ENCODE measurements at regions not wholly inside any gene's neighbourhood (a gene's known extent, or its start where the extent isn't known, plus 50 kb on each side); places are given as distances from the start of the nearest gene placed in this dataset.
"Not testable (repeated sequence)": the region's sequence is repeated elsewhere in the genome, so short reads cannot be mapped to it uniquely, and the experiment has no call there.

DNA sequence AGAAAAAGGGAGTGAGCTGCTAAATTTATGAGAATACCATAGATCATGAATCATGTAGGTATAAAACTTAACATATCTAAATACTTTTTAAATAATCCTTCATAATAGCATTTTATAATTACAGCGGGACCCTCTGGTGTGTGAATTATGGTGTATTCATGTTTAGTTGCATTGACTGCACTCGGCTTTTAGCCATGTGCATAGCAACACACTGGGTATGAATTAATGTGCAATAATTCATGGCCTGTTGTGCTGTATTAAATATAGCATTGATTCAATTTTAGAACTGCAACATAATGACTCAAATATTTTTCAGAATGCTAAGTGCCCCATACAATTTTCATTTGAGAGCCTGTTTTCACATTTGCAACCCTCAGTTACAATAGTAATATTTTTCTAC lies 249.6 kb upstream of the G2E3 start:
- DNase-seq (ENCODE audit: low read depth): no peak

DNA sequence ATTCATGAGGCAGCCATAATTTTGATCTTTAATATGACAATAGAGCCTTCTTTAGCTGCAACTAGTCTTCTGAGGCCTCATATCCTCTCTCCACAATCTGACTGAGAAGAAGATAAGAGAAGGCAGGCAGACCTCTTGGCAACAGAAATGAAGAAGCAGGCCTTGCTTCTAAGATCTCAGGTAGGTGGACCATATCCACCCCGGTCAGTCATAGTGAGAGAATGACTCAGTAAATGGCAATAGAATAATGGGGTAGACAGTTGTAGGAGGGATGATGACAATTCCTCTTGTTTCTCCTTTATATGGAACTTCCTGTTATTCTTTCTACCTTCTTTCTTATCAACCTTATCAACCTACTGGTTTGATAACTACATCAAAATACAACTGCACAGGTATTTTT lies 246.7 kb upstream of the G2E3 start:
- no peak for DNase-seq (ENCODE audit: low read depth)

DNA sequence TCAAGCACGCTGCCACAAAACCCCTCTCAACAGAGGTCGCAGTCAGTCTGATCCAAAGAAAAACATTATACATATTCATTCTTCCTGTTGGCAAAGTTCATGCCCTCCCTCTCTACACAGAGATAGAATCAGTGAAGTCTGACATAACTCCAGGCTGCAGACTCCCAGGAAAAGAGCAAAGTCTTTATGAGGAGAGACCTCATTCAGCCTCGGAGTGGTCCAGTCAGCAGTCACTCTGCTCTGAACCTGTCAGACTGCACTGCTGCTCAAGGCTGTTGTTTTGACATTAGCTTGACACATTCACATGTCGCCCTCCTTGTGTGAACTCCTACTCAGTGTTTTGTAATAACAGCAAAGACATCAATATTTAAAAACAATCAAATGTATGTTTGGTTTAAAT lies 241.2 kb upstream of the G2E3 start:
- DNase-seq (ENCODE audit: low read depth): no peak

DNA sequence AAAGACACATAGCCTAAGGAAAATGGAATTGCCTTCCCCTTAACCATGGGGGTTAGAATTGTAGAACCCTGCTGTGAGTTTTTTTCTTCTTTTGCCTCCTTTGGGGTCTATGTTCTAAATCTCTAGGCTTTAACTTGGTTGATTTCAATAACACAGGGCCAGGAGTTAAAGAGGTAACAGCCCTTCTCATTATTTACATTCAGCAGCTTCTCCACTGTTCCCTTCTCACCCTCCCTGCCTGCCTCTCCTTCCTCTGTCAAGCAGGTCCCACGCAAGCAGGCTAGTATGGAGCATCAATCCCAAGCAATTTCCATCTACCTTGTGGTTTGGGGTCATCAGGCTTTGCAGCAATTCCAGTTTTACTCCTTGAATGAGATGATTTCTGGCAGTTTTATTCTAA lies 236.1 kb upstream of the G2E3 start:
- DNase-seq (ENCODE audit: low read depth): no peak

DNA sequence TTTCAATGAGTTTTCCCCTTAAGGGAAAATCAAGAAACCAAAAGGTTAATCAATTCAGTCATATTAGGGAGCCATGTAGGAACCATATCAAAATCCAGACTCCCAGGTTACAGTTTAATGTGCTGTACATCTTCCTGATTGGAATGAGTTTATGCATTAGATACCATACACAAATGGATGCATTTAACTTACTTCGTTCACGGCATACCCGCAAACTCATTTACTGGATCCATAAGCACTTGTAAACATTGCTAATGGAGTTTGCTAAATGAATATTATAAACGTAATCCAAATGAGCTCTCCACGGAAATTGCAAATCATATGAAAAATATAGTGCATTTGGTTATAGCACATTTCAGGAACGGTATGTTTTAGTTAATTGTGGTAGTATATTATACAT lies 228.9 kb upstream of the G2E3 start:
- DNase-seq (ENCODE audit: low read depth): no peak

DNA sequence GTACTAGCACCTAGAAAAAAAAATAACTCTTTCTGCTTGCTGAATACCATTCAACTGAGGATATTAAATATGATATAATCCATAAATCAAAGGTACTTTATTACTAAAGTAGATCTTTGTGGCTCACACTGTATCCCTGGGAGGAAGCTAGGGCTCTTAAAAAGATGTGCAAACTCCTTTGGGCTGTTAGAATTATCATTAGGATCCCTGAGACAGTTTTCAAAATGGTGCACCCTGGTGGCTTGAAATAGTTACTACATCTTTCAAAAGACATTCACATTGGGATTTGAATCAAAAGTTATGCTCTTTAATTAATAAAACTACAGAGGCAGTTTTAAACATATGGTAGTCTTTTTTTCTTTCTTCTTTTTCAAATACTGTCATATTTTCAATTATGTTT lies 228.5 kb upstream of the G2E3 start:
- DNase-seq (ENCODE audit: low read depth): peak; percentile 25

DNA sequence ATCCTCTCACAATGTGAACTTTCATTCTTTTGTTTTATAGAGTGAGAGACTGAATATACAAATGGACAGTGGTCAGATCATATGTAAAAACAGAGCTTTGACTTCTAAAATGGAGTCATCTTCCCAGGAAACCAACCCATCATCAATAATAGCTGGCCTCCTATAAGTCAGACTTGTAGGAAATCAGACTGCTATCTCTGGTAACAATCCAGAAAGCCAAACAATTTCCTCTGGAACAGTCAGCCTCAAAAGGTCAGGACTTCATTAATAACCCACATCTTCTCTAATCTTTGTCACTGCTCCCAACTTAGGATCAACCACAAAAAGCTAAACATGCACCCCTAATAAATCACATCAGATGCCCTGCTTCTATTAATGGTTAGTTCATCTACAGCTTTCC lies 227.9 kb upstream of the G2E3 start:
- DNase-seq (ENCODE audit: low read depth): no peak

DNA sequence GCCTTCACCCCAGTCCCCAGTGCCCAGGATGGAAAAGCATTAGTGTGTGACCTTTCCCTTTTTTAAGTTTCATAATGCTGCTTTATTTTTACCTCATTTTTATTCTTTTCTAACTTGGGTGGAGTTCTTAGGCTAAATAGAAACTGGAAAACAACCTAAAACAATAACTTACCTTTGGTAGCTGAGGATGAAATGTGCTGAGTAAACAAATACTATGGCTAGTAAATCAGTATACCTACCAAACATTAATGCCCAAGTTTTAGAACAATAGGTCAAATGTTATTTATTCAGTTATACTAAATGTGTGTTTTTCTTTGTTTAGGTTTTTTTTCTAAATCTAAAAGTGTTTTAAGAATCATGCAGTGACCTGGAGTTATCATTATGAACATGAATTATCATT lies 226.6 kb upstream of the G2E3 start:
- no peak for DNase-seq (ENCODE audit: low read depth)

DNA sequence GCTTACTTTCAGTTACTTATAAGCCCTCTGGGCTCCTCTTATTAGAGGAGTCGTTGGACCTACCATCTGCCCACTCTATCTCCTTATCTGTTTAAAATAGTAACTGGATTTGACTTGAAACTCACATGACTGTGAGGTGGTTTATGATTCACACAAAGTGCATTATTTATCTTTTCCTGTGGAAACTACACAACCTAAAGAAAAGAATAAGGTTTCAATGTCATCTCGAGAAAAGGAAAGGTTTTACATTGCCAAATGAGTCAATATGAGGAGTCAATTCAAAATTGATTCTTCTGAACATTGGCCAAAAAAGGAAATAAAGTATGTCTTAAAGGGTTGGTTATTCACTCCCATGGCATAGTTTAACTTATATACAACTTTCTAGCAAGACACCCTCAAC lies 225.0 kb upstream of the G2E3 start:
- DNase-seq (ENCODE audit: low read depth): no peak

DNA sequence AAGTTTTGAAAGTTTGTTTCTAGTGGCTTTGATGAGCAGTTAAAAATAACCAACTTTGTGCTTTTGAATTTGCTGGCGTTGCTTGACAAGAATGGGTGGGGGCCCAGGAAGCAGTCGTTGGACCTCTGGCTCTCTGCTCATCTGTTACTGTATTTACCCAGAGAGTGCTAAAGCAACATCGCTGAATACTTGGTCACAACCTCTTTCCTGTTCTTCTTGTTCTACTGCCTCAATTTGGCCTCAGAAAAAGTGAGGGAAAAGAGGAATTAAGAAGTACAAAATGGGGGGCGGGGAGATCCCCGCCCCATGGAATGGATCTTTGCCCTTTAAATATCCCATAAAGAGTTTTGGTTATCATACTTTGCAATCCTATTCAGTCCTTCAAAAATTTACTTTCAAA lies 221.5 kb upstream of the G2E3 start:
- DNase-seq (ENCODE audit: low read depth): no peak

DNA sequence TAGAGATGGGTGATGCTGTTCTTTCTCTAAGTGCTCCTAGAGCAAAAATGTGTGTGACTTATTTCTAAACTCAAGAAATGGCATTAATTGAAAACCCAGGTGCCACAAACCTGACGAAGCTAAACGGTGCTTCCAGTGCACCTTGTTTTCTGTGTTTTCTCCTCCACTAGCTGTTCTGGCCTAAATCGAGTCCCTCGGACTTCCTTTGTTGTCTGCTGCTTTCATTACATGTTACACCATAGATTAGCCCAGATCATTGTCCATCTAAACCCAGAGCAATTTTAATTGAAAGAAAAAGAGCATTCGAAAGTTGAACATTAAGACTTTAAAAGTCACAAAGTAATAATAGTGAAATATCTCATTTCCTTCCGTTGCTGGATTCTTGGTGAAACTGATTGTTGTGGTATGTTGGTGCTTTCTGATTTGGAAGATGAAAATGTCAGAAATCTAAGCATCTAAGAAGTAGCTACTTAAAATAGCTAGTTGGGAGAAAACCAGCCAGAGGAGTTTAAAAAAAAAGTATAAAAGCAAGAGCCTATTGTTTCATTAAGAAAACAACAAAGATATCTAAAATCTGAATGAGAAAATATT lies 219.6 kb upstream of the G2E3 start:
- DNase-seq (ENCODE audit: low read depth): no peak

DNA sequence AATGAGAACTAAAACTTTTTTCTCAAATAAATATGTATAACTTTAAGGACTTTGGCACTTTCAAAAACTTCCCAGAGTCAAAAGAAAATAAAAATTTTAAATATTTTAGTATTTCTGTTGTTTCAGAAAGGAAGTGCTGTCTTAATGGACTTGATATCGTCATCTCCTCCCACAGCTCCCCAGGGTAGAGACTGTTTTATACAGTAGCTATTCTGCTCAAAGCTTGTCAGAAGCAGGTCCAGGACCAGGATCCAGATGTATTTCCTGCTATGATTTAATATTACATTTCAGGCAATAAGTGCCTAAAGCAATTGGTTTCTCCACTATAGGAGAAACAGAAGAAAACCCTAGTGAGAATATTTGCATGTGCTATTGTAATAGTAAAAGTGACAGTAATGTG lies 218.5 kb upstream of the G2E3 start:
- no peak for DNase-seq (ENCODE audit: low read depth)

DNA sequence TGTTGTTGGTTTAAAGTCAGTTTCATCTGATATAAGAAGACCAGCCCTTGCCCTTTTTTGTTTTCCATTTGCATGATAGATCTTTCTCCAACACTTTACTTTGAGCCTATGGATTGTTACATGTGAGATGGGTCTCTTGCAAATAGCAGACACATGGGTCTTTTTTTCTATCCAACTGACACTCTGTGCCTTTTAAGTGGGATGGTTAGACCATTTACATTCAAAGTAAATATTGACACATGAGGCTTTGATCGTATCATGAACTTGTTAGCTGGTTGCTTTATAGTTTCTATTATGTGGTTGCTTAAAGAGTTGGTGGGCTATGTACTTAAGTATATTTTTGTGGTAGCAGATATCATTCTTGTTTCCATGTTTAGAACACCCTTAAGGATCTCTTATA lies 213.4 kb upstream of the G2E3 start:
- DNase-seq (ENCODE audit: low read depth): no peak

DNA sequence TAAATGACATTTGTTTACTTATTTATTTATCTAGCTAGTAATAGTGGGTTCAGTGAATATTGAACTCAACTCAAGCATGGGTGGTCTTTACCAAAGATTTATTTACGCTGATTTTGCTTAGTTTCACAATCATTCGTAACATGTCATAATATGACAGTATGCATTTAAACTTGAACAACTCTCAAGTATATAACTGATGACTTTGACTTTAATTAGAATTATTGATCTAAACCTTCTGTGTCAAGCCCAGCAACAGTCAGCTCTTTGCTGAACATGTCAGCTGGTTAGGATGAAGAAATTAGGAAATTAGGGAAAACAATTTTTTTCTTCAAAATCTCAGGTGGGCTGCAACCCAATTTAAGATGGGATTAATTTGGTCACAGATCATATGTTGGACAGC lies 210.5 kb upstream of the G2E3 start:
- no peak for DNase-seq (ENCODE audit: low read depth)

DNA sequence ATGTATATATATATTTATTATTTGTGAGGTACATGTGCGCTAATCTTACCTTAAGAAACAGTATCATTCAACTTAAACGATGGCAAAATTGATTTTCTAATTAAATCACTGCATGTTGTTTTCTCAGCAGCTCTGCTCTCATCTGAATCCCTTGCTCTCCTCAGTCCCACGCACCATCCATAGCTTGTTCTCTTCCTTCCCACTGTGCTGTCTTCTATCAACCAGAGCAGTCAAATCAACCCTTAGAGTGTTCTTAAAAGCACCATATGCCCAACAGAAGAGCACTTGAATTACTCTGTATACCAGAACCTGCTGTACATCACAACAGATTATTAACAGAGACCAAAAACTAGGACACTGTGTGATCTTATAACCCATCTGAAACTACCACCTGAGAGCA lies 209.4 kb upstream of the G2E3 start:
- DNase-seq (ENCODE audit: low read depth): no peak

DNA sequence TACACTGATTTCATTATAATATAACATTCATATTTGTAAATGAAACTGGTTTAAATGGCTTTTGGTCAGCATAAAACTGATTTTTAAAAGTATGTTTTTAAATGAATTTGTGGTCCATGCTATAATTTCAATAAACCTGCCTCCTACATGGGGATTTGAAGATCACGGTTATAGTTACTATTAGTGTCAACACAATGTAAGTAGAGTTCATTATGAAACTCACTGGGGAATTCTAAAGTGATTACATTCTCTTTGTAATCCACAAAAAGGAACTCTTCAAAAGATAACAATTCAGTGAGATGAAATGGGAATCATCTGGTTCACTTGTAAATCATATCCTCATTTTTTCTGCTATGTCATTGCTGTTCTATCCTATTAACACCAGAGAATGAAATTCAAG lies 204.5 kb upstream of the G2E3 start:
- no peak for DNase-seq (ENCODE audit: low read depth)

DNA sequence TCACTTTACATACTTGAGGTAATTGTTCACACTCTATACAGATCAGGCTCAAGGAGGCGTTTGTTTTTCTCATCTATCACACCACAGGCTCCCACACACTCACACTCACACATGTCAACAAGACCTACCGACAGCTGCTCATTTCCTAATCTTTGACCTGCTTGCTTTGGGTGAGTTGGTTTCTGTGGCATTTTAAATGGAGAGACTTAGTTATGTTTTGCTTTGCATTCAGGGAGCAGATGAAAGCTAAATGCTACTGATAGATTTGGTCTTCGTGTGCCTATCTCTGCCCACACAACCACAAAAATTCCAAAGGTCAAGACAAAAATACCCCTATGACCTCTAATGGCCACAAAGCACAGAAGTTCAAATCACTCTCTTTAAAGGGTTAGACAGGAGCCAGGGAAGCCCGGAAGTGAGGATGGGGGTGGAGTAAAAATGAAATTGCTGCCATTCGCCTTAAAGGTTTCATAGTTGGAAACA lies 203.5 kb upstream of the G2E3 start:
- no peak for DNase-seq (ENCODE audit: low read depth)

DNA sequence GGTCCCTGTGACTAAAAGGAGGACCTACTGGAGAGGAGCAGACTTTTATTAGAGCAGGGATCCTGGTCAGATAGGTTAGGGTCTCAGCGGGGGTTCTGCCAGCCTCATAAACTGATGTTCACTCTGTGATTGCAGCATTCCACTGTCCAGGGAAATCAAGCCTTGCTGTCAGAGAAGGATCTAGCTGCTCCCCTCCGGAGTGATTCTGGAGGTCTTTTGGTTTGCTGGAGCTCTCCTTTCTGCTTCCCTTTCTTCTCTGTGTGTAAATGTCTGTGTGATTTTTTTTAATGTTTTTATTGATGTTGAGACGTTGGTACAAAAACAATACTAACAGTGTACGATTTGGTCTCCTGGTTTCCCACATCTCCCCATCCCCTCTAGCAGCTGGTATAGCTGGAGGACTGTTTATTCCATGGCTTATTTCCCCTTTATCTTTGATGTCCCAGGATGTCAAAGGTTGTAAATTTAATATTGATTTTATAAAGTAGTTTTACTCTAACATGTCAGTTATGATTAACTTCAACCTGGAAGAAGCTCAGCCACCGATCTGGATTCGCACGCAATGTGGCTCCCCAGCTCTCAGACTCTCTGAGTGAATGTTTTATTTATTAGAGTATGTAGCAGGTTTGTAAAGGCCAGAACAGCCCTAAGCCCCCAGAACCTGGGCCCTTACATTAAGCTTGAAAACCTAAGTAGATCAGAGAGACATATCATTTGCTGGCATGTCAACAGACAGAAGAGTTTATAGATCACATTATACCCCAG lies 202.3 kb upstream of the G2E3 start:
- DNase-seq (ENCODE audit: low read depth): no peak

DNA sequence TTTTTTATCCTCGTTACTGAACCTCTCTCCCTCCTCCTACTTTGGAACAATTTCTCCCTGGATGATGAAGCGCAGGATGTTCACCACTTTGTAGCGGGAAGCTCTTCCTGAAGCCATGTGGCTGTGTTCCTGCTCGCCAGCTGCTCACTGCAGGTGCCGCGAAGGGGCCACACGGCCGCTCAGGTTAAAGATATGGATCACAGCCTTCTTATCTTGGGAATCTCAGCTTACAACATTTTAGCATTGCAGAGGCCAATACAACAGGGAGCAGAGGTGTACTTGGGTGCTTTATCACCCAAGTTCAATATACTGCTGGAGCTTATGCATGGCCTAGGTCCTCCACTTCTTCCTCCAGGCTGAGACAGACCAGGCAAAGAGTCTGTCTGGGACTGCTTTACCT lies 201.2 kb upstream of the G2E3 start:
- no peak for DNase-seq (ENCODE audit: low read depth)

DNA sequence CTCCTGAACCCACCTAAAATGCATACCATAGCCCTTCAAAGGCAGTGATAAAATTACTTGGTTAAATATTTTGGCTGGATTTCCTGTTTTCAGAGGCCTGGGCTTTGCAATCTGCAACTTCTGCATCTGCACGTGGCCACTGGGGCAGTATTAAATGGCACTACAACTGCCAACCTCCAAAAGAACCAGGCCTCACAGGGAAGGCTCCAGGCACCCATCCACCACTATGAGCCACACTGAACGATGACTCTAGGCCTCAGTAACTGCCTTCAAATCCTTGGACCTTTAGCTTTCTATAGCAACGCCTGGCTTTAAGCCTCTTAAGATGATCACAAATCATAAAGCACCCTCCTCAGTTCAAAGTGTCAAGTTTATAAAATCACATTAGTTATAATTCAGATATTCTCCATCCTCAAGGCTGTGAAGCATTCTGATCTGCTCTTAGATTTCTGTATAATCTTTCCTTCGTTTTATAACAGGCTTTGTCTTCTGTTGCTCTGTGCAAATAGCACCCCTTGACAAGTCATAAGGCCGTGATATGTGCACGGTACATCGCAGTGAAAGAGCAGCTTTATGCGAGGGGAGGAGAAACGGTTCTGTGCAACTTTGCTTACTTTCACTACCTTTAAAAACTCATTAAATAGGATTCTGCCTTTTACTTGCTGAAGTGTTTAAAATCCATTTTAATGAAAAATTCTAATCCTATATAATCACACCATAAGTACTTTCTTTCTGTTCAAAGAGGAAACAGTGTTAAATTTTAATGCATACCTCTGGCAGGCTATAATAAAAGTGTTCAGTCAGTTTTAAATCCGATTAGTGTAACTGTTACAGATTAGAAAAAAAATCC lies 196.4 kb upstream of the G2E3 start:
- DNase-seq (ENCODE audit: low read depth): no peak

DNA sequence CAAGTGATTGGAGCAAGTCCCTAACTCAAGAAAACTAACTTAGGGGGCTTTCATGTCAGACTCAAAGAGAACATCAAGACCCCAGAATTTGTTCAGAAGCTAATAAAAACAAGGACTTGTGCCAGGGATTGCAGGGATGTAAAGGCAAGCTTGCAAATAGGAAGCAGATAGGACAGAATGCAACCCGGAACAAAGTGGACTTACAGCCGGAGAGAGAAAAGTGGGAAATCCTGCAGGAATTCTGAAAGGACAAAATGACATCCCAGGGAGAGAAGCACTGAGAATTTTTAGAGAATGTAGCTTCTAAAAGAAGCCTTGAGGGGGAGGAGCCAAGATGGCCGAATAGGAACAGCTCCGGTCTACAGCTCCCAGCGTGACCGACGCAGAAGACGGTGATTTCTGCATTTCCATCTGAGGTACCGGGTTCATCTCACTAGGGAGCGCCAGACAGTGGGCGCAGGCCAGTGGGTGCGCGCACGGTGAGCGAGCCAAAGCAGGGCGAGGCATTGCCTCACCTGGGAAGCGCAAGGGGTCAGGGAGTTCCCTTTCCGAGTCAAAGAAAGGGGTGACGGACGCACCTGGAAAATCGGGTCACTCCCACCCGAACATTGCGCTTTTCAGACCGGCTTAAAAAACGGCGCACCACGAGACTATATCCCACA lies 195.6 kb upstream of the G2E3 start:
- not testable (repeated sequence) for DNase-seq (ENCODE audit: low read depth)

DNA sequence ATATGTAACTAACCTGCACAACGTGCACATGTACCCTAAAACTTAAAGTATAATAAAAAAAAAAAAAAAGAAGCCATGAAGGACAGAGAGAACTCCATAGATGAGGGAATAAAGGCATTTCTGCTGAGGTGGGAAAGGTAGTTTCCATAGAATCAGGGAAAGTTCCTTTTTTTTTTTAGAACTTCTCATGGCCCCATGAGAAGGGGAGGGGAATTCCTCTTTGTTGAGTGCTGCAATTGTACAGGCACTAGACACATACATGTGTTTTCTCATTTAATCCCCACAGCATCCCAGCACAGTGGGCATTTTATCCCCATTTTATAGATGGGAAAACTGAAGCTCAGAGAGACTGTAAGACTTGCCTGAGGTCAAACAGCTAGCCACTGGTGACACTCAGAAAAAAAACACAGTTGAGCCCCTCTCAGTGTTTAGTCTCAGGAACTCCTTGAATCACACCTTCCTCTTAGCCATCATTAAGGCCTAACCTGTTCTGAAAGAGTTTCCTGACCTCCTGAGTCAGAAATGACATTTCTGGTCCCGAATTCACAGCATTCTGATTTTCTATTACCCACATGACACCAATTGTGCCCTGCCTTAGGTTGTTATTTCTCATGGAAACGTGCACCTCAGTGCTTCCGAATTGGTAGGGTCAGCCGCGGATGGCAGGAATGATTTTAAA lies 189.3 kb upstream of the G2E3 start:
- no peak for DNase-seq (ENCODE audit: low read depth)
